Muscle layer of duodenum (tissue), 2 donors: ENCODE measurements at regions not wholly inside any gene's neighbourhood (a gene's known extent, or its start where the extent isn't known, plus 50 kb on each side); places are given as distances from the start of the nearest gene placed in this dataset.

ENCODE experiments used
- H3K27ac ChIP-seq: one replicate; pipeline ENCODE4 v1.7.0; 2013; ENCODE audit warnings: mild to moderate bottlenecking, low read length
- H3K27me3 ChIP-seq: one replicate; pipeline ENCODE4 v1.7.0; 2013; ENCODE audit warnings: low read depth, mild to moderate bottlenecking, control low read depth, low read length
- H3K36me3 ChIP-seq, 2 donors: one replicate each; pipeline ENCODE4 v1.7.0; 2013; ENCODE audit warnings: low read length in 2 of 2, control low read depth in 1 of 2, mild to moderate bottlenecking in 1 of 2; ENCODE audit not compliant: insufficient read depth in 2 of 2, control insufficient read depth in 1 of 2
- H3K4me1 ChIP-seq, 2 donors: one replicate each; pipeline ENCODE4 v1.7.0; 2013; ENCODE audit warnings: low read length in 2 of 2, mild to moderate bottlenecking in 2 of 2, control low read depth in 1 of 2, moderate library complexity in 1 of 2; ENCODE audit not compliant: insufficient read depth in 2 of 2, control insufficient read depth in 1 of 2
- H3K4me3 ChIP-seq, 2 donors: one replicate each; pipeline ENCODE4 v1.7.0; 2013; ENCODE audit warnings: low read length in 2 of 2, low read depth in 1 of 2, mild to moderate bottlenecking in 1 of 2
- H3K9me3 ChIP-seq, 2 donors: one replicate each; pipeline ENCODE4 v1.7.0; 2013; ENCODE audit warnings: low read length in 2 of 2, control low read depth in 1 of 2, mild to moderate bottlenecking in 1 of 2; ENCODE audit not compliant: control insufficient read depth in 1 of 2
- donor health status: healthy.

DNA sequence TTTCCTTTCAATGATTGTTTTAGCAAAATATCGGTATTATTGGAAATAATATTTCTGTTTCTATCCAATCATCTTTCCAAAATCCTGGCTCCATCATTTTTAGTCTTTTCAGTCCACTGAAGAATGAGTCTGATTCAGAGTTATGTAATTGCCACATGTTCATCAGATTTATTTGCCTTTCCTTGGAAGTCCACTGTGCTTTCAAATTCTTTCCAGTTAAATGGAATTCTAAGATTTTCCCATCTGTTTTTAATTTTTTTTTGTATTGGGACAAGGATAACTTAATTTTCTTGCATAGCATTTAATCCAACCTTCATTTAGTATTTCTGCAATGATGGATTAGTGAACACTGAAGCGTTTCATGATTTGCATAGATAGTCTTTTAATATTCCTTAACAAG lies 521.5 kb upstream of the NRXN1 start:
- Histone ChIP-seq H3K4me1 (no peaks in the 10 kb centered on the region), H3K4me3 (no peak overlapping the region), H3K9me3 (no peaks in the 10 kb centered on the region), H3K27me3 (no peaks in the 10 kb centered on the region), H3K36me3 (no peaks in the 10 kb centered on the region), H3K27ac (no peak overlapping the region)

DNA sequence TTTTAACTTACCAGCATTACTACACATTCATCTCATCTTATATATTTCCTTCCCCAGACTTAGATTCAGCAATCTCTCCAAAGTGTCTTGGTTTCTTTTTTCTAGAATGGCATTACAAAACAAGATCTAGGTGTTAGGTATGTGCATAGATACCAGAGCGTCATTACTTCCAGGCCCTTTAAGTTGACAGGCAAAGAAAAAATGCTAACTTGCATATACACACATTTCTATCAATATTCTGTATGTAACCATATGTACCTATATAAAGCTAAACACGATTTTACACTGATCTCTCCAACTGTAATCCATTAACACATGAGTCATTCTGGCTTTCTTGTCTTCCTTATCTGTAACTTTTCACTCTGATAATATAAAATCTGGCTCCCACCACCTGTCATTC lies 503.8 kb upstream of the NRXN1 start:
- H3K4me1 ChIP-seq: no peaks in the 10 kb centered on the region
- H3K36me3 ChIP-seq: no peaks in the 10 kb centered on the region
- H3K27me3 ChIP-seq: no peaks in the 10 kb centered on the region
- no peak overlapping the region for H3K4me3 ChIP-seq
- no peak overlapping the region for H3K27ac ChIP-seq
- peaks cover 0 to 5% of the 10 kb centered on the region in 2 donors for H3K9me3 ChIP-seq

DNA sequence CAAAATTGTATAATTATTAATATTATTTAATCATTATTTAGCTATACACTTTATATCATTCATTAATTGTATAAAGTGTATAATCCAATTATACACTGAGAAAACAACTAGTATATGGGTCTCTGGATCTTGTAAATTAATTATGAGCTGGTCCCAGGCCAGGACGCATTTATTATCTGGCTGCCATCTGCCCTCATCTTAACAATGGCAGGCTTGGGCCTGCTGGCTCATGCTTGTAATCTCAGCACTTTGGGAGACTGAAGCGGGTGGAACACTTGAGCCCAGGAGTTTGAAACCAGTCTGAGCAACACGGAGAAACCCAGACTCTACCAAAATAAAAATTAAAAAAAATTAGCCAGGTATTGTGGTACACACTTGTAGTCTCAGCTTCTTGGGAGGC lies 502.2 kb upstream of the NRXN1 start:
- no peaks in the 10 kb centered on the region for H3K27me3 ChIP-seq
- H3K27ac ChIP-seq: no peak overlapping the region
- H3K4me3 ChIP-seq: no peak overlapping the region
- no peaks in the 10 kb centered on the region for H3K36me3 ChIP-seq
- H3K9me3 ChIP-seq: peaks cover 0 to 5% of the 10 kb centered on the region in 2 donors
- no peaks in the 10 kb centered on the region for H3K4me1 ChIP-seq

DNA sequence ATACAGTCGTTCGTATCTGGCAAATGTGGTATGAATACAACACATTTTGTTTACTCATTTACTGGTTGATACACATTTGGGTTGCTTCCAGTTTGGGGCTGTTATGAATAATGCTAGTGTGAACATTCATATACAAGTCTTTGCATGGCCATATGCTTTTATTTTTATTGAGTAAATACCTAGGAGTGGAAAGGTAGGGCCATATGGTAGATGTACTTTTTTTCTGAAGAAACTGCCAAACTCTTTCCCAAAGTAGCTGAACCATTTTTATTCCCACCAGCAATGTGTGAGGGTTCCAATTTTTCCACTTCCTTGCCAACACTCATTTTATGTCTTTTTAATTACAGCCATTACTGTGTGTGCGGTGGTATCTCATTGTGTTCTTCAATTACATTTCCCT lies 496.2 kb upstream of the NRXN1 start:
- Histone ChIP-seq H3K4me3 (no peak overlapping the region), H3K27ac (no peak overlapping the region), H3K4me1 (no peaks in the 10 kb centered on the region), H3K9me3 (peaks cover 0 to 3% of the 10 kb centered on the region in 2 donors), H3K27me3 (no peaks in the 10 kb centered on the region), H3K36me3 (no peaks in the 10 kb centered on the region)

DNA sequence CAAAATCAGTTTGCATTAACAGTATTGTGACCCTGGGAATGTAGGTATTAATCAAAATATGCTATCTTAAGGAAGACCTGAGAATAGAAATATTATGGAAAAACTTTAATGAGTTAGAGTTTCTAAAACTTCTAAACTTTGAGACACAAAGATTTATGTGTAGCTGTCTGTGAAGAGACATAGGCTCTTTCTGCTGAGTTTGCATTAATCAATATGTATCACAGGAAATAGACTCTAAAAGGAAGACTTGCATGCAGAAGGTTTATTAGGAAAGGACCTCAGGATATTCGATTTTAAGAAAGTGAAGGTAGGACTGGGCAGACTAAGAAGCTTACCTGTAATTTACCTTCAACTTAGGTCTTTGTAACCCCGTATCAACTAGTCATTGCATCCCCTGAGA lies 494.8 kb upstream of the NRXN1 start:
- no peaks in the 10 kb centered on the region for H3K9me3 ChIP-seq
- H3K4me1 ChIP-seq: no peaks in the 10 kb centered on the region
- H3K4me3 ChIP-seq: no peak overlapping the region
- no peaks in the 10 kb centered on the region for H3K27me3 ChIP-seq
- no peak overlapping the region for H3K27ac ChIP-seq
- H3K36me3 ChIP-seq: no peaks in the 10 kb centered on the region

DNA sequence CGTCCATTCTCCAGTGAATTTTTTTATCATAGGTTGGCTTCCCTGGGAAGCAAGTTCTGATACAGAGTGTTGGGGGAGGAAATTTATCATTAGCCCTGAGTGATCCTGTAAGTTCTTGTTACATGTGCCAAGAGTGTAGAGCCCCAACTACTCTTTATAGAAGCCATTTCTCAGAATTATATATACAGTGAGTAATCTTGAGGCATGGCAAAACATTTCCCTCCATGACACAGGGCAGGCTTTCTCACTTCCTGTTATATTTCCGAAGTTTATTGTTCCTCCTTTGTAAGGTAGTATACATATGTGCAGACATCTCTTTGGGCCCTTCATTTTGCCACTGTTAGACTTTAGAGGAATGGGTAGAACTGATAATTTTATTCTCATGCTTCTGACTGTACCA lies 484.7 kb upstream of the NRXN1 start:
- Histone ChIP-seq H3K4me1 (no peaks in the 10 kb centered on the region), H3K27ac (no peak overlapping the region), H3K4me3 (no peak overlapping the region), H3K36me3 (no peaks in the 10 kb centered on the region), H3K27me3 (no peaks in the 10 kb centered on the region), H3K9me3 (no peaks in the 10 kb centered on the region)

DNA sequence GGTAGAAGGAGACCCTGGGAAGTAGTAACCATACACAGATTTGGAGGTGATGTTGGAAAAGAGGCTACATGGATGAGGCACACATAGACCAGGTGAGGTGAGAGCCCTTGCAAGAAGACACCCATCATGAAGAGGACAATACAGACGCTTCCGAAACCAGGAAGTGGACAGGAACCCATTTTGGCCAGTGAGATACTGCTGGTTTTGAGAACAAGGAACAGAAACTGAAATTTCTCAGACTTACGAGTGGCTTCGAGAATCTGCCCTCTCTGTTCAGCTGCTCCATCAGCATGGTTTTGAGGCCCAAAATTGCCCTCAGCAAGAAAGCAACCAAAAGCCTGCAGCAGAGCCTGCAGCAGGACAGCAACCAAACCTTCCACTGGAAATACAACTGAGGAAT lies 479.1 kb upstream of the NRXN1 start:
- Histone ChIP-seq H3K27me3 (no peaks in the 10 kb centered on the region), H3K36me3 (no peaks in the 10 kb centered on the region), H3K9me3 (no peaks in the 10 kb centered on the region), H3K4me1 (no peaks in the 10 kb centered on the region), H3K4me3 (no peak overlapping the region), H3K27ac (no peak overlapping the region)

DNA sequence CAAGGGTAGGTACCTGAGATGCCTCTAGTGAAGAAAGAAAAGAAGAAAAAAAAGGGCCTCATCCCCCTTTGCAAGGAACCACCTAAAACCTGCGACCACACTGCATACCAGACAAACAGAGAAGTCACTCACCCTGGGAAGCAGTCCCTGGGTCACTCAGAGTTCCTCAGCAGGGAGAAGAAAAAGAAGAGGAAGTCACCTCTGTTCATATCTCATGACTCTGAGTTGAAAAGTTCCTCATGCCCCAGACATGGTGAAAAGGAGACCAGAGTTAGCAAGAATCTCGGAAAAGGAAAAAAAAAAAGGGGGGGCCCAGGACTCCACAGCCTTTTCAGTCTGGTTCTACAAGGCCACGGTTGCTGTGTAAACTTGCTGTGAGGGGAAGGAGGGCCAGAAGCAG lies 478.4 kb upstream of the NRXN1 start:
- no peaks in the 10 kb centered on the region for H3K27me3 ChIP-seq
- H3K4me3 ChIP-seq: no peak overlapping the region
- no peaks in the 10 kb centered on the region for H3K36me3 ChIP-seq
- no peak overlapping the region for H3K27ac ChIP-seq
- H3K9me3 ChIP-seq: no peaks in the 10 kb centered on the region
- no peaks in the 10 kb centered on the region for H3K4me1 ChIP-seq

DNA sequence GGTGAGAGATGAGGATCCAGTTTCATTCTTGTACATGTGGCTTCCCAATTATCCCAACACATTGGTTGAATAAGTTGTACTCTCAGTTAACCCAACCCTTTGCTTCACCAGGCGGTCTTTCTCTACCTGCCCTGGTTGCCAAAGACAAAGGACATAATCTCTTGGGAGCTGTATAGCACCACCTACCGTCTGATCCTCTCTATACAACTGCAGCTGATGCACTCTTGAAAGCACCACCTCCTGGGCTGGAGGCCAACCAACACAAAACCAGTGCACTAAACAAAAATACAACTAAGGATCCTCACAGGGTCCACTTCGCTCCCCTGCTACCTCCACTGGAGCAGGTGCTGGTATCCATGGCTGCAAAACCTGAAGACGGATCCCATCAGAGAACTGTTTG lies 473.6 kb upstream of the NRXN1 start:
- Histone ChIP-seq H3K36me3 (no peaks in the 10 kb centered on the region), H3K27me3 (no peaks in the 10 kb centered on the region), H3K4me1 (no peaks in the 10 kb centered on the region), H3K9me3 (no peaks in the 10 kb centered on the region), H3K4me3 (no peak overlapping the region), H3K27ac (no peak overlapping the region)

DNA sequence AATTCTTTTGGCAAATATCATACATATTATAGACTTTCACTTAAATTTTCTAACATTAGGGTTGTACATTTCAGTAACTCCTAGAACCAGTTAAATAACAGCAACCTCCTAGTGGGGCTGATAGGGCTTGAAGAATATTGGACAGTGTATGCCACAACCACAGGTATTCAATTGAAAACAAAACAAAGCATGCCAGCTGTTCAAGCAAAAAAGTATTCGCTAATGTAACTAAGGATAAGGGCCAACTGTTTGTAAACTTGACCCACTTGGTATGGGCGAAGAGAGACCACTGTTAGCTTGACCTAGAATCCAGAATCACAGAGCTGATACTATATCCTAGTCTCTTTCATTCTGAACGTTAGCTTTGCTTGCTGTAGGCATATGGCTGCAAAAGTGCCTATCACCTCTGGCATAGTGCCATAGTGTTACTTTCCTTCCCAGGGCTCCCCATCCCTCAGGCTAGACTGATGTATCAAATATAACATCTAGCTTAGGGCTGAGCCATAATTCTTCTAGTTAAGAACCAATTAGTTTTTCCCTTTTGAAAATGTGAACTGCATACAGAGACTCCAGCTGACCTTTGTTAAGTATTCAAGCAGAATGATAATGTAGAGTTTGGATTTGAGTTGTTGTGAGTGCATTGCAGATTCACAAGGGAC lies 458.8 kb upstream of the NRXN1 start:
- Histone ChIP-seq H3K36me3 (no peaks in the 10 kb centered on the region), H3K4me1 (no peaks in the 10 kb centered on the region), H3K27ac (no peak overlapping the region), H3K27me3 (no peaks in the 10 kb centered on the region), H3K4me3 (no peak overlapping the region), H3K9me3 (no peaks in the 10 kb centered on the region)

DNA sequence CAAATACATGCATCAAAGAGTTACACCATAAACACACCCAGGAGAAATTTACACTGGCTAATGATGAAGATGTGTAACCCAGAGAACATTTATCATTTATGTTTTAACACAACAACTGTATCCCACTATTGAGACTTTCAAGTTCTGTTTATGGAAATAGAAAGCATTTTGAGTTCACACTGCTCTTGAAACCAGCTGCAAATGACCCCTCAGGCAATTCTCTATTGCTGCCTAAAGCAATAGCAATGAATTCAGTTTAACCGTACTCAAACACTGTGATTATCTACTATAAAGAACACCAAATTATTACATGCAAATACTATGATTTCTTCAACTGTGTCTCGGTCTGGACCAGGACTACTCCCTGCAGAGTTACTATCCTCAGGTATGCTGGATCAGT lies 452.7 kb upstream of the NRXN1 start:
- Histone ChIP-seq H3K4me3 (no peak overlapping the region), H3K36me3 (no peaks in the 10 kb centered on the region), H3K9me3 (no peaks in the 10 kb centered on the region), H3K27me3 (no peaks in the 10 kb centered on the region), H3K27ac (no peak overlapping the region), H3K4me1 (no peaks in the 10 kb centered on the region)

DNA sequence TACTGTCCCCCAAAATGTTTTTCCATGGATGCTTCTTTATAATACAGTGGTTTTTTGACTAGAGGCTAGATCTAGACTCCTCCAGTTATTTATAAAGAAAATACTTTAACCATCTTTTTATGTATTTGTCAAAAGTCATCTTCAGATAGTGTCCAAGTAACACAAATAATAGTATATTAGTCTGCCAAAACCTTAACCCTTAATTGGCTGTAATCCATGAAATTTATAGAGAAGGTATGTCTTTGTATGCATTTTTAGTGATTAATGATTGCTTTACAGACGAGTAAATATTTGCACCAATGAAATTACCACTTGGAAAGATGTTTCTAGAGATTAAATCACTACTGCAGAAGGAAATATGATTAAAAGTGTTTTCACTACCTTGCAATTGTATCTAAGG lies 451.8 kb upstream of the NRXN1 start:
- H3K36me3 ChIP-seq: no peaks in the 10 kb centered on the region
- no peak overlapping the region for H3K4me3 ChIP-seq
- H3K27ac ChIP-seq: no peak overlapping the region
- H3K4me1 ChIP-seq: no peaks in the 10 kb centered on the region
- no peaks in the 10 kb centered on the region for H3K9me3 ChIP-seq
- H3K27me3 ChIP-seq: no peaks in the 10 kb centered on the region
